ENCODE measurements at regions not wholly inside any gene's neighbourhood (a gene's known extent, or its start where the extent isn't known, plus 50 kb on each side); places are given as distances from the start of the nearest gene placed in this dataset.

DNA sequence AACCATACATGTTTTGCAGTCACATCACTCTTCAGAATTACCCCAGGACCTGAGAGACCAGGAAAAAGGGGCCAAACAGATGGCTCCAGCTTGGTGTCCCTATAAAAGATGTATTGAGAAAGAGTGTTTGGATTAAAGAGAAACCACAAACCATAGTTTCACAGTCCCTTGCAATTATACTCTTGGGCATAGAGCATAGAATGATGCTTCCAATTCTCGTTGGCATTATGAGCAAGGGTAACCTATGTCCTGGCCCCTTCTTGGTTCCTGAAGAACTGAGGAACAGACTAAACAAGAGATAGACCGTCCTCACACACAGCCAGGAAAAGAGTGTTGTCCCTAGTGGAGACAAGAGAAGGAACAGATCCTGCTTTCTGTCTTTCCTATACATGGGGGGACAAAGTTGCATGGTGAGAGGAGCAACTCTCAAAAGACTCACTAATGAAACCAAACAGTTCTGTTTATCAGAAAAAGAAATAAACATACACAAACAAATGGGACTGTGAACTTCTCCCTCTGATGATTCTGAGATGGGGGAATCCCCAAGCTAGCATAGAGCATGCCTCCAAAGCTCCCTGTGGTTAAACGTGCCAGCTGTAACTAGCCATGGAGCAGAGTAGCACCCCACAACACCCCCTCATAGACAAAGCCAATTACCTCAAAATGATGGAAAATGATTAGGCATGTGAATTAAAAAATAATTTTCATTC lies 908.6 kb downstream of the NTRK3 start:
- TF ChIP-seq CTCF (IDR thresholded peaks at IDR 0.05): no peak
- TF ChIP-seq, protein P1, sequence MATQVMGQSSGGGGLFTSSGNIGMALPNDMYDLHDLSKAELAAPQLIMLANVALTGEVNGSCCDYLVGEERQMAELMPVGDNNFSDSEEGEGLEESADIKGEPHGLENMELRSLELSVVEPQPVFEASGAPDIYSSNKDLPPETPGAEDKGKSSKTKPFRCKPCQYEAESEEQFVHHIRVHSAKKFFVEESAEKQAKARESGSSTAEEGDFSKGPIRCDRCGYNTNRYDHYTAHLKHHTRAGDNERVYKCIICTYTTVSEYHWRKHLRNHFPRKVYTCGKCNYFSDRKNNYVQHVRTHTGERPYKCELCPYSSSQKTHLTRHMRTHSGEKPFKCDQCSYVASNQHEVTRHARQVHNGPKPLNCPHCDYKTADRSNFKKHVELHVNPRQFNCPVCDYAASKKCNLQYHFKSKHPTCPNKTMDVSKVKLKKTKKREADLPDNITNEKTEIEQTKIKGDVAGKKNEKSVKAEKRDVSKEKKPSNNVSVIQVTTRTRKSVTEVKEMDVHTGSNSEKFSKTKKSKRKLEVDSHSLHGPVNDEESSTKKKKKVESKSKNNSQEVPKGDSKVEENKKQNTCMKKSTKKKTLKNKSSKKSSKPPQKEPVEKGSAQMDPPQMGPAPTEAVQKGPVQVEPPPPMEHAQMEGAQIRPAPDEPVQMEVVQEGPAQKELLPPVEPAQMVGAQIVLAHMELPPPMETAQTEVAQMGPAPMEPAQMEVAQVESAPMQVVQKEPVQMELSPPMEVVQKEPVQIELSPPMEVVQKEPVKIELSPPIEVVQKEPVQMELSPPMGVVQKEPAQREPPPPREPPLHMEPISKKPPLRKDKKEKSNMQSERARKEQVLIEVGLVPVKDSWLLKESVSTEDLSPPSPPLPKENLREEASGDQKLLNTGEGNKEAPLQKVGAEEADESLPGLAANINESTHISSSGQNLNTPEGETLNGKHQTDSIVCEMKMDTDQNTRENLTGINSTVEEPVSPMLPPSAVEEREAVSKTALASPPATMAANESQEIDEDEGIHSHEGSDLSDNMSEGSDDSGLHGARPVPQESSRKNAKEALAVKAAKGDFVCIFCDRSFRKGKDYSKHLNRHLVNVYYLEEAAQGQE (IDR thresholded peaks at IDR 0.05; ENCODE audit: insufficient read depth in 1 of 2, low read depth in 2 of 2, low read length in 1 of 2): no peak
- no peak for TF ChIP-seq SIN3A (IDR thresholded peaks at IDR 0.05; ENCODE audit: borderline replicate concordance, insufficient read depth, low read depth, low read length)
- TF ChIP-seq POLR2AphosphoS5 (IDR thresholded peaks at IDR 0.05; ENCODE audit: low read depth, low read length): no peak
- TF ChIP-seq TCF7L2 (IDR thresholded peaks at IDR 0.05; ENCODE audit: low read depth, low read length): no peak
